HG03575 (cell line): ENCODE measurements at regions not wholly inside any gene's neighbourhood (a gene's known extent, or its start where the extent isn't known, plus 50 kb on each side); places are given as distances from the start of the nearest gene placed in this dataset.

Experiments used
- ATAC-seq: cut with Tn5 transposase; IDR thresholded peaks from one replicate; pipeline ENCODE4 v1.9.1; 2021; ENCODE audit not compliant: unreplicated experiment, insufficient number of reproducible peaks, low FRiP score; ENCODE audit errors: extremely low read depth

DNA sequence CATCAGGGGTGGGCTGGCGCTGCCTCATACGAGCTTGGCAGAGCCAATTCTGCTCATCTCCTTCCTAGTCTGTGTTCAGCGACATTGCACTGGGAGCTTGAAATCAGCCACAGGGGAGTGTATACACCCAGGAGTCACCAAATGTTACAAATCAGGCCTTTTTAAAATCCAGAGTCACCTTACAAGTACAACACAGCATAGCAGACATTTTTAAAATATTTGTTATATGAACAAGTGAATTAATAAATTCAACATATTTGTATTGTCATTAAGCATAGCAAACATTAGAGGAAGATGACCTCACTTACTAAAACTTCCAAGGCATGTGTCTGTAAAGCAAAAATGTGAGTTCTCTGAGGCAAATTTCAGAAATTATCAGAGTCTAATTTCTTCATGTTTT is 210.0 kb downstream of the HLX start:
- ATAC-seq: no peak

- no peak for ATAC-seq
These were observed 210.6 kb downstream of the HLX start for GRCh38 chr1:221089803-221090202.

- no peak for ATAC-seq
These were observed 214.9 kb downstream of the HLX start for GRCh38 chr1:221093903-221094791.

DNA sequence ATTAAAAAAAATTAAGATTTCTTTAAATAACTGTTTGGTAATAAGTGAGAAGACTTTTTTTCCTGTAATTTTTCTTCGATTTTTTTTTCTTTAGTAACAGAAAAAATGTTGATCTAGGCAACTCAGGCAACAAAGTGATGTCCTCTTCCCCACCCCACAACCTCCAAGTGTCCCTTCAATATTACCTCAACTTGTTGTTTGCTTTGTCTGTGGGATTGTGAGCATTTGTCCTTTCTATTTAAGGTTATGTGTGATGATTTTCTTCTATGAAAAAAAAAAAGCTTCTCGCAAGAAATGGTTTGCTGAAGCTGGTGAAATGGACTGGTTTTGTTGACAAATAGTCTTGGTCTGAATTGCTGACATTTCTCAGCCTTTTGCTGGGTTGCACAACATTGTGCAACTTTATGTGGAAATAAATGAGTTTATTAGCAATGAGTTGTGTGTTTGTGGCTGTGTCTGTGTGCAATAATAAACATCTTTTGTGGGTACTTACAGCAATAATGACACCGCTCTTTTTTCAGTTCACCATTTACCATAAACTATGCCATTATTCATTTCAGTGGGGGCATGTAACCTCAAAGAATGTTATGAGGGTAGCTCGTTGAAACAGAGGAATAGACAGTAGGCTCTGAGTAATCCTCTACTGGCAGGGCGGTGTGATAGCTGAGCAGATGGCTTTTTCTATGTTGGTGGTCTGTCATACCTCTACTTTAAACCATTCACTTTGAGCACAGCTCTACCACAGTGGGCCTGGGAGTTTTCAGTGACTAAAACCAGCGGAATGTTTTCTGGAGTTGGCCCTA is 218.4 kb downstream of the HLX start:
- ATAC-seq: no peak

GRCh38 chr1:221098471-221099405 is 219.5 kb downstream of the HLX start:
- no peak for ATAC-seq

DNA sequence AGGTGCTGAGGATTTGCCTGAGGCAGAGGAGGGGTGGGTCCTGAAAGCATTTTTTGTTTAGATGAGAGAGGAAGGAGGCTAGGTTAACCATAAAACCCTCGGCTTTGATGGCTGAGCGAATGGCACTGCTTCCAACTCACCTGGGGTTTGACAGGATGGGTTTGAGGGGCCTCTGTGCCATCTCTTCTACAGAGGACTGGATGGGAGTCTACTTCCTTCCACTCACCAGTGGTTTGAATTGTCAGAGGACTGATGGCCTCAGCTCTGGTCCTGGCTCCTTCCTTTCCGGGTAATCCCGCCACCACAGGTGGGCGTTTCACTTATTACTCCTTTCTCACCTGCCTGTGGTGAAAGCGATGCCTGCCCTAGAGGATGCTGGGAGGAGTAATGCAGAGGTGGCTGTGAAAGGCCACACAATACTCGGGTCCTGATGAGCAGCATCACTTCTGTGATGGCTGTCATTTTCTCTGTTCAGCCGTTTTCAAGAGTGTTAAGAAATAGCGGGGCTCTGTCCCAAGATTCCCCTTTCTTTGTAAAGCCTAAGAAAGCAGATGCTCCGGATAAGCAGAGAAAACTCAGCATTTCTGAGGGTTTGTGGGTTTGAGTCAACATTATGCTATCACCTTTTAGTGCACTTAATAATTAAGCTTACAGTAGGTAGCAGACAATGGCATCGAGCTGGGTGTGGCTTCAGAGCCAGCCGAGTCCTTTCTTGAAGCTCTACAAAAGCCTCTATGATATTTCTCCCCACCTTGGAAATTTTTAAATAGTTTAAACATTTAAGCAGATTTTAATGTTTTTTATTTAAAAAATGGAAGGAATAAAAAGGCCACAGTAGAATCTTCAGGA is 220.7 kb downstream of the HLX start:
- ATAC-seq: no peak

GRCh38 chr1:221100611-221101010 is 221.4 kb downstream of the HLX start:
- ATAC-seq: no peak

DNA sequence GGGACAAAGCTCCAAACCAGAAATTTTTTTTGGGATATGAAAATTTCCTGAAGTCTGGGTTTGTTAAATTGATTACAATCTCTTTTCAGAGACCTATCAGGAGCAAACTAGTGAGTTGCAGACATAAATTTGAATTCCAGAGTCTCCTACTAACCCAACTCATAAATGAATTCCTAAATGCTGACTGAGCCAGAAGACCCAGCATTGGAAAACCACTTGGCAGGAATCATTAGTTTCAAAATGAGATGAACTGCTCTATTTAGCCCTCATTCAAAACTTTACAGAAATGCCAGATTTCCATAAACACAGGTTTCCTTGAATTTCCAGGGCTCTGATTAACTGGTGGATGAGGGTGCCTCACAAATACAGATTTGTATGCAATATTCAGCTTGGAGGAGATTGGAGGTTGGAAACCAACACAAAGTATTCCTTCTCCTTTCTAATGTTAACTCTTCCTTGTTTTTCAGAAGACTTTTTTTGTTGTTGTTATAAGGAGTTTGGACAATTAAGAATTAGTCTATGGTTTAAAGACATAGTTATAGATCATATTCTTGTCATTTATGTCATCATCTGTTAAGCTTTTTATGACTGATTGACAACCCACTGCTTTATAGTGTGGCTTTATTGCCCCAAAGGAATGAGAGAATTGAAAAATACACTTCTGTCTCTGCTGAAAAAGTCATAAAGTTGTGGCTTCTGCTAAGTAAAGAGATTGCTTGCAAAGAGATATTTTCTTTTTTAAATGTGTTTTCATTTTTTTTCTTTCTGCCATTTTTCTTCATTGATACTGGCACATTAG is 222.8 kb downstream of the HLX start:
- ATAC-seq: no peak

GRCh38 chr1:221104596-221104995 is 225.4 kb downstream of the HLX start:
- ATAC-seq: no peak

GRCh38 chr1:221105578-221105977 is 226.3 kb downstream of the HLX start:
- no peak for ATAC-seq

DNA sequence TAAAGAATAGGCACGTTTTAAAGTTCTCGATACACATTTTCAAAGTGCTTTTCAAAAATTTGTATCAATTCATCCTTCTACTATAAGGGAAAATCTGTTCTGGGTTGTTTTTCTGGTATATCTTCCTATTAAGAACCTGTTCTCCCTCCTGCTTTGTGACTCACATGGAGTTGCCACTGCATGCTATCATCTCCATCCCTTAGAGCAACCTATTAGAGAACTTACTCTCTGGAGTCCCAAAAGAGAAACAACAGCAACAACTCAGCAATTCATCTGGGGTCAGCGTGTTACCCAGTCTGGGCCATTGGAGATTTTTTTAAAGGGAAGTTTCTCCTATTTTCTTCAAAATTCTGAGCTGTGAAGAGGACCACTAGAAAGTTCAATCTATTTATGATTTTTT is 227.4 kb downstream of the HLX start:
- no peak for ATAC-seq

- ATAC-seq: no peak
These were observed 230.7 kb downstream of the HLX start for GRCh38 chr1:221109930-221110329.

DNA sequence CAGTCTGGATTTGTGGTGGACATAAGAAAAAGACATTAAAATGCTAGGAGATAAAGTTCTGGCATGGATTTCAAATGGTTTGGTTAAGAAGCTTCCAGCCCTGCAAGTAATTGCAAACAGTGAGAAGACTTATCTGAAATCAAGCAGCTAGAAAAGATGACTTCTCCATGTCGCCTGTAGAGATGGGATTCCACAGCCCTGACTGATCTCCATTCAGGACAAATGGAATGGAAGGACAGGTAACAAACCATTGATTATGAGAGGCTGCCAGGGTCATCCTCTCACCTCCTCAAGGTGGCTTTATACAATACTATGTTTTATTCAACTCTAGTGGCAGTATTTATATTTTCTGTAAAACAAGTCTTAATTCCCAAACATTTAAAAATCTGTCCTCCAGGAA is 237.9 kb downstream of the HLX start:
- ATAC-seq: no peak

GRCh38 chr1:221117548-221117951 is 238.3 kb downstream of the HLX start:
- ATAC-seq: no peak

DNA sequence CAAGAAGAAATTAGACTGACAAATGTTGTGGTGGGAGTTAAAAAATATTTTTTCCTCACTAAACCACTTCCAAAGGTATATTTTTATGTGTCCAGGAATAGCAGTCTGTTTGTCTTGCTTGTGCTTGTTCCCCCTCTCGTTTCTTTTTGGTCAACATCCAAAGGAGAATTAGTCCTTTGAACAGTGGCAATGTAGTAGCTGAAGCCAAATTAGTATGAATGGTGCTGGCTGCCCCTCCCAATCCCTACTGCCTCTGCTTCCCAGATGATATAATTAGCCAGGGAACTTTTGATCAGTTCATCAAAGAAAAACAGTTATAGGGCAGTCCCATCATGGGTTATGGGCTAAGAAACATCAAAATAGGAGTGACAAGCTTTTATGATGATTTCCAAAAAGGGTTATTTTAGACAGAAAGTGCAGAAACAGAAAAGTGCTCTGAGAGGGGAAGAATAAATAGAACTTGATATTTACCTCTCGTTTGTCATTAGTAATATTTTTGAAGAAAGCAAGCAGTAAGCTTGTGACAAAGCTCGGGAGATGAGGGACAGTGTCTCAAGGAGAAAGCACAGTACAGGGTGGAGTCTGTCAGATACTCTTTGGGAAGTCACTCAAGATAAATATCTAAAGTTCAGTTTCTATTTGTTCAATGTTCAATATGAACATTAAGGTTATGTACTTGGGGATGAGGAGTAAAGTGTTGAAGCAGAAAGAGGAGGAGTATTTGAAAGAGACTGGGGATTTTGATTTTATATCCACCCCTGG is 239.1 kb downstream of the HLX start:
- no peak for ATAC-seq

GRCh38 chr1:221118938-221119320 is 239.7 kb downstream of the HLX start:
- no peak for ATAC-seq

DNA sequence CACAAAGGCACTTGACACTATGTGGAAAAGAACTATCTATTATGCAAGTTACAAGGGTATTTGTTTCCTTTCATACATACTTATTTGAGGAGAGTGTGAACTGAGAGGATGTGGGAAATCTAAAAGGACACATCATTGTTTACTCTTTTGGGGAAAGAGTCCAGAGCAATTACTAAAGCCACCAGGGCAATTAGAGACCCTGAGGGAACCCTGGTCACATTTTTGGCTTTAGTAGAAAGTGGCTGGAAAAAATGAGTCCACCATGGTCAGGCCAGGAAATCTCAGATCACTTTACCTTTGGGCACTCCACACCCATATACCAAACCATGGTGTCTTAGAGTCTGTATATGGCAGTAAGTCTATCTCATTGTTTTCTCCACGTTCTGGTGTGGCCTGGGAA is 243.3 kb downstream of the HLX start:
- ATAC-seq: no peak
